WI38 (cell line): ENCODE measurements at regions not wholly inside any gene's neighbourhood (a gene's known extent, or its start where the extent isn't known, plus 50 kb on each side); places are given as distances from the start of the nearest gene placed in this dataset.

Experiments used
- H3K4me3 ChIP-seq: 2 replicates; pipeline ENCODE4 v1.5.1; 2011; ENCODE audit warnings: low read depth, mild to moderate bottlenecking, control low read depth, low read length
- CTCF ChIP-seq: IDR thresholded peaks from 2 replicates; pipeline ENCODE4 v1.5.1; 2012; ENCODE audit warnings: low read depth, mild to moderate bottlenecking, control low read depth, low read length

- no peak for TF ChIP-seq CTCF
- no peak overlapping the region for H3K4me3 ChIP-seq
Measured at GRCh38 chr7:94217766-94218165, 176.9 kb upstream of the COL1A2 start.

GRCh38 chr7:94222516-94222915 is 172.2 kb upstream of the COL1A2 start:
- TF ChIP-seq CTCF, result no peak
- H3K4me3 ChIP-seq, result no peak overlapping the region

GRCh38 chr7:94223375-94224084 is 171.2 kb upstream of the COL1A2 start:
- no peak overlapping the region for H3K4me3 ChIP-seq

GRCh38 chr7:94228223-94228622 is 166.5 kb upstream of the COL1A2 start:
- TF ChIP-seq CTCF, result no peak
- no peak overlapping the region for H3K4me3 ChIP-seq

More at GRCh38 chr7:94223375-94224084, 171.2 kb upstream of the COL1A2 start:
- peak; percentile 65 for TF ChIP-seq CTCF

- TF ChIP-seq CTCF, result no peak
- no peak overlapping the region for H3K4me3 ChIP-seq
Measured at GRCh38 chr7:94228678-94229077, 166.0 kb upstream of the COL1A2 start.

GRCh38 chr7:94231305-94231704 is 163.4 kb upstream of the COL1A2 start:
- no peak for TF ChIP-seq CTCF
- H3K4me3 ChIP-seq, result no peak overlapping the region

- no peak for TF ChIP-seq CTCF
- no peak overlapping the region for H3K4me3 ChIP-seq
Measured at GRCh38 chr7:94236960-94237359, 157.7 kb upstream of the COL1A2 start.
